PC-9 (cell line): ENCODE measurements at regions not wholly inside any gene's neighbourhood (a gene's known extent, or its start where the extent isn't known, plus 50 kb on each side); places are given as distances from the start of the nearest gene placed in this dataset.

ENCODE experiments used
- CTCF ChIP-seq: fragments of 200-600 bp; sonication (generic); conservative IDR thresholded peaks from 2 replicates; pipeline ENCODE4 v1.6.1; 2017; ENCODE audit warnings: mixed run types, antibody characterized with exemption, mild to moderate bottlenecking, moderate library complexity
- EZH2 ChIP-seq: fragments of 200-600 bp; sonication (generic); IDR thresholded peaks from 2 replicates; pipeline ENCODE4 v1.8.0; 2017; ENCODE audit warnings: antibody characterized with exemption, low read depth

GRCh38 chr16:74202009-74202408 is 94.6 kb upstream of the PSMD7 start:
- TF ChIP-seq CTCF (no peak), EZH2 (no peak)
